ENCODE measurements at regions not wholly inside any gene's neighbourhood (a gene's known extent, or its start where the extent isn't known, plus 50 kb on each side); places are given as distances from the start of the nearest gene placed in this dataset.
"Not testable (repeated sequence)": the region's sequence is repeated elsewhere in the genome, so short reads cannot be mapped to it uniquely, and the experiment has no call there.

GRCh38 chr7:69076566-69076965, 521.7 kb upstream of the AUTS2 start:
- Histone ChIP-seq H3K4me2 (ENCODE audit: low read length) (no peak overlapping the region), H2AFZ (ENCODE audit: low read depth, low read length) (no peak overlapping the region), H3K4me3 (ENCODE audit: low read length) (no peak overlapping the region), H3K27ac (ENCODE audit: low read length) (no peak overlapping the region), H3K27me3 (ENCODE audit: low read depth, low read length) (no peaks in the 10 kb centered on the region), H3K9ac (ENCODE audit: low read length) (no peak overlapping the region), H3K79me2 (ENCODE audit: low read length) (no peaks in the 10 kb centered on the region), H3K9me3 (ENCODE audit: insufficient read depth, low read length) (no peaks in the 10 kb centered on the region), H3K36me3 (replicated peaks; ENCODE audit: low read depth, low read length) (no peaks in the 10 kb centered on the region), H3K4me1 (ENCODE audit: low read length) (no peaks in the 10 kb centered on the region), H4K20me1 (ENCODE audit: insufficient read depth, low read length) (no peaks in the 10 kb centered on the region)
- TF ChIP-seq EZH2phosphoT487 (IDR thresholded peaks at IDR 0.05; ENCODE audit: low read depth), result no peak
- TF ChIP-seq, protein P1, sequence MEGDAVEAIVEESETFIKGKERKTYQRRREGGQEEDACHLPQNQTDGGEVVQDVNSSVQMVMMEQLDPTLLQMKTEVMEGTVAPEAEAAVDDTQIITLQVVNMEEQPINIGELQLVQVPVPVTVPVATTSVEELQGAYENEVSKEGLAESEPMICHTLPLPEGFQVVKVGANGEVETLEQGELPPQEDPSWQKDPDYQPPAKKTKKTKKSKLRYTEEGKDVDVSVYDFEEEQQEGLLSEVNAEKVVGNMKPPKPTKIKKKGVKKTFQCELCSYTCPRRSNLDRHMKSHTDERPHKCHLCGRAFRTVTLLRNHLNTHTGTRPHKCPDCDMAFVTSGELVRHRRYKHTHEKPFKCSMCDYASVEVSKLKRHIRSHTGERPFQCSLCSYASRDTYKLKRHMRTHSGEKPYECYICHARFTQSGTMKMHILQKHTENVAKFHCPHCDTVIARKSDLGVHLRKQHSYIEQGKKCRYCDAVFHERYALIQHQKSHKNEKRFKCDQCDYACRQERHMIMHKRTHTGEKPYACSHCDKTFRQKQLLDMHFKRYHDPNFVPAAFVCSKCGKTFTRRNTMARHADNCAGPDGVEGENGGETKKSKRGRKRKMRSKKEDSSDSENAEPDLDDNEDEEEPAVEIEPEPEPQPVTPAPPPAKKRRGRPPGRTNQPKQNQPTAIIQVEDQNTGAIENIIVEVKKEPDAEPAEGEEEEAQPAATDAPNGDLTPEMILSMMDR (IDR thresholded peaks at IDR 0.05; ENCODE audit: low read depth, low read length), result no peak

GRCh38 chr7:69078997-69079769, 519.1 kb upstream of the AUTS2 start:
- H3K4me2 ChIP-seq (ENCODE audit: low read length), result no peak overlapping the region
- no peaks in the 10 kb centered on the region for H3K36me3 ChIP-seq (replicated peaks; ENCODE audit: low read depth, low read length)
- no peak overlapping the region for H3K27ac ChIP-seq (ENCODE audit: low read length)
- no peaks in the 10 kb centered on the region for H3K9me3 ChIP-seq (ENCODE audit: insufficient read depth, low read length)
- no peaks in the 10 kb centered on the region for H3K79me2 ChIP-seq (ENCODE audit: low read length)
- TF ChIP-seq EZH2phosphoT487 (IDR thresholded peaks at IDR 0.05; ENCODE audit: low read depth), result no peak
- TF ChIP-seq, protein P1 (IDR thresholded peaks at IDR 0.05; ENCODE audit: low read depth, low read length), result no peak
- H3K4me1 ChIP-seq (ENCODE audit: low read length), result no peaks in the 10 kb centered on the region
- no peaks in the 10 kb centered on the region for H4K20me1 ChIP-seq (ENCODE audit: insufficient read depth, low read length)
- no peak overlapping the region for H2AFZ ChIP-seq (ENCODE audit: low read depth, low read length)
- H3K4me3 ChIP-seq (ENCODE audit: low read length), result no peak overlapping the region
- H3K27me3 ChIP-seq (ENCODE audit: low read depth, low read length), result no peaks in the 10 kb centered on the region
- no peak overlapping the region for H3K9ac ChIP-seq (ENCODE audit: low read length)

- H3K4me3 ChIP-seq (ENCODE audit: low read length); H3K79me2 ChIP-seq (ENCODE audit: low read length); H3K9ac ChIP-seq (ENCODE audit: low read length); H3K4me1 ChIP-seq (ENCODE audit: low read length); H3K9me3 ChIP-seq (ENCODE audit: insufficient read depth, low read length); H4K20me1 ChIP-seq (ENCODE audit: insufficient read depth, low read length); H2AFZ ChIP-seq (ENCODE audit: low read depth, low read length); H3K4me2 ChIP-seq (ENCODE audit: low read length); H3K36me3 ChIP-seq (replicated peaks; ENCODE audit: low read depth, low read length); H3K27me3 ChIP-seq (ENCODE audit: low read depth, low read length); H3K27ac ChIP-seq (ENCODE audit: low read length): not testable (repeated sequence)
Observed at GRCh38 chr7:69087281-69087680, 511.0 kb upstream of the AUTS2 start.

DNA sequence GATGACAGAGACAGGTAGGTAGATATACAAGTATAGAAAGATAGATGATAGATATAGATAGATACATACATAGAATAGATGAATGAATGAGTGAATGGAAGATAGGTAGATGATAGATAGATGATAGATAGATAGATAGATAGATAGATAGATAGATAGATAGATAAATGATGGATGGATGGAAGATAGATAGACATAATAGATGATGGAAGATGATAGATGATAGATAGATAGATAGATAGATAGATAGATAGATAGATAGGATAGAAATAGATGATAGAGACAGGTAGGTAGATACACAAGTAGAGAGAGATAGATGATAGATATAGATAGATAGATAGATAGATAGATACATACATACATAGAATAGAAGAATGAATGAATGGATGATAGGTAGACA, 510.1 kb upstream of the AUTS2 start:
- TF ChIP-seq, protein P1 (IDR thresholded peaks at IDR 0.05; ENCODE audit: low read depth, low read length), result no peak
- TF ChIP-seq EZH2phosphoT487 (IDR thresholded peaks at IDR 0.05; ENCODE audit: low read depth), result no peak
- Histone ChIP-seq H4K20me1 (ENCODE audit: insufficient read depth, low read length) (no peaks in the 10 kb centered on the region), H3K27ac (ENCODE audit: low read length) (no peak overlapping the region), H3K9ac (ENCODE audit: low read length) (no peak overlapping the region), H3K4me2 (ENCODE audit: low read length) (no peak overlapping the region), H3K4me3 (ENCODE audit: low read length) (no peak overlapping the region), H3K4me1 (ENCODE audit: low read length) (no peaks in the 10 kb centered on the region), H3K27me3 (ENCODE audit: low read depth, low read length) (no peaks in the 10 kb centered on the region), H3K36me3 (replicated peaks; ENCODE audit: low read depth, low read length) (no peaks in the 10 kb centered on the region), H3K79me2 (ENCODE audit: low read length) (no peaks in the 10 kb centered on the region), H3K9me3 (ENCODE audit: insufficient read depth, low read length) (no peaks in the 10 kb centered on the region), H2AFZ (ENCODE audit: low read depth, low read length) (no peak overlapping the region)

All from OCI-LY3 (cell line).